Keratinocyte (primary cell): ENCODE measurements at regions not wholly inside any gene's neighbourhood (a gene's known extent, or its start where the extent isn't known, plus 50 kb on each side); places are given as distances from the start of the nearest gene placed in this dataset.

Source experiments
- EZH2 ChIP-seq: IDR thresholded peaks from one replicate; pipeline ENCODE4 v1.6.1; 2012; ENCODE audit warnings: inconsistent platforms, mild to moderate bottlenecking, low read length, moderate library complexity
- TF ChIP-seq, protein P1 (sequence below), 3 experiments: IDR thresholded peaks in 1 of 3; conservative IDR thresholded peaks in 1 of 3; optimal IDR thresholded peaks in 1 of 3; 2 replicates in 2 of 3; 3 replicates in 1 of 3; pipeline versions ENCODE3 to v1.5.1; 2011; ENCODE audit warnings: low read length in 3 of 3, mild to moderate bottlenecking in 3 of 3, moderate library complexity in 2 of 3, control low read depth in 1 of 3, inconsistent platforms in 1 of 3; ENCODE audit not compliant: insufficient read depth in 2 of 3; ENCODE audit errors: extremely low read depth in 1 of 3

DNA sequence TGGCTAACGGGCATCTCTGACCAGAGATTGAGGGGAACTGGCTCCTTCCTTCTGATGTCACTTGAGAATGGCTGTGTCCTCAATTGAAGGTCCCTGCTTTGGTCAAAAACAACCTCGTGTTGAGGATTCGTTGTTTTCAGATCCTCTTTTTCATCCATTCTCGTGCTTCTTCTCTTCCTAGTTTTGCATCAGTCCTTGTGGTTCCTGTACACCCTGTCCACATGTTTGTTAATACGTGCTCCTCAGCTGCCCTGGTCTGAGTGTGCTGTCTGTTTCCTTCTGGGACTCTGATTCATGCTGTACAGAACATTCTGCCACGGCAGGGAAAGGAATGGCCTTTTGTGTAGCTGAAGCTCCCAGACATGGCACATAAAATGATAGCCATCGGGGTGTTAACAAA lies 863.2 kb upstream of the GOT2 start:
- TF ChIP-seq, protein P1, sequence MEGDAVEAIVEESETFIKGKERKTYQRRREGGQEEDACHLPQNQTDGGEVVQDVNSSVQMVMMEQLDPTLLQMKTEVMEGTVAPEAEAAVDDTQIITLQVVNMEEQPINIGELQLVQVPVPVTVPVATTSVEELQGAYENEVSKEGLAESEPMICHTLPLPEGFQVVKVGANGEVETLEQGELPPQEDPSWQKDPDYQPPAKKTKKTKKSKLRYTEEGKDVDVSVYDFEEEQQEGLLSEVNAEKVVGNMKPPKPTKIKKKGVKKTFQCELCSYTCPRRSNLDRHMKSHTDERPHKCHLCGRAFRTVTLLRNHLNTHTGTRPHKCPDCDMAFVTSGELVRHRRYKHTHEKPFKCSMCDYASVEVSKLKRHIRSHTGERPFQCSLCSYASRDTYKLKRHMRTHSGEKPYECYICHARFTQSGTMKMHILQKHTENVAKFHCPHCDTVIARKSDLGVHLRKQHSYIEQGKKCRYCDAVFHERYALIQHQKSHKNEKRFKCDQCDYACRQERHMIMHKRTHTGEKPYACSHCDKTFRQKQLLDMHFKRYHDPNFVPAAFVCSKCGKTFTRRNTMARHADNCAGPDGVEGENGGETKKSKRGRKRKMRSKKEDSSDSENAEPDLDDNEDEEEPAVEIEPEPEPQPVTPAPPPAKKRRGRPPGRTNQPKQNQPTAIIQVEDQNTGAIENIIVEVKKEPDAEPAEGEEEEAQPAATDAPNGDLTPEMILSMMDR (optimal IDR thresholded peaks at IDR 0.05 in 1 of 3, IDR thresholded peaks at IDR 0.05 in 1 of 3, conservative IDR thresholded peaks at IDR 0.05 in 1 of 3; ENCODE audit: extremely low read depth in 1 of 3, insufficient read depth in 2 of 3, low read length in 3 of 3) = no peak
- no peak for TF ChIP-seq EZH2
